ENCODE measurements at regions not wholly inside any gene's neighbourhood (a gene's known extent, or its start where the extent isn't known, plus 50 kb on each side); places are given as distances from the start of the nearest gene placed in this dataset.
"Not testable (repeated sequence)": the region's sequence is repeated elsewhere in the genome, so short reads cannot be mapped to it uniquely, and the experiment has no call there.

- Histone ChIP-seq H3K27me3 (ENCODE audit: control insufficient read depth in 1 of 2, insufficient read depth in 2 of 2, low read length in 2 of 2) (no peaks in the 10 kb centered on the region), H3K36me3 (ENCODE audit: control insufficient read depth in 2 of 2, insufficient read depth in 2 of 2, low read length in 1 of 2) (no peaks in the 10 kb centered on the region), H3K4me1 (ENCODE audit: control insufficient read depth in 2 of 2, insufficient read depth in 2 of 2, low read length in 1 of 2) (no peaks in the 10 kb centered on the region), H3K9me3 (ENCODE audit: control insufficient read depth in 2 of 2, insufficient read depth in 1 of 2, low read depth in 1 of 2, low read length in 1 of 2) (peaks cover 0 to 2% of the 10 kb centered on the region in 2 donors), H3K27ac (ENCODE audit: low read depth in 2 of 2, low read length in 1 of 2) (no peak overlapping the region), H3K4me3 (ENCODE audit: low read depth in 1 of 2, low read length in 2 of 2) (no peak overlapping the region)
- WGBS, 2 donors: 37 to 41% methylated on average over 7 of the region's 7 CpGs
Observed at GRCh38 chr10:128178302-128178958, 52.2 kb upstream of the MKI67 start.

GRCh38 chr10:128180843-128181242 is 54.6 kb upstream of the MKI67 start:
- Histone ChIP-seq H3K9me3 (ENCODE audit: control insufficient read depth in 2 of 2, insufficient read depth in 1 of 2, low read depth in 1 of 2, low read length in 1 of 2) (no peaks in the 10 kb centered on the region), H3K27ac (ENCODE audit: low read depth in 2 of 2, low read length in 1 of 2) (no peak overlapping the region), H3K27me3 (ENCODE audit: control insufficient read depth in 1 of 2, insufficient read depth in 2 of 2, low read length in 2 of 2) (no peaks in the 10 kb centered on the region), H3K36me3 (ENCODE audit: control insufficient read depth in 2 of 2, insufficient read depth in 2 of 2, low read length in 1 of 2) (no peaks in the 10 kb centered on the region), H3K4me3 (ENCODE audit: low read depth in 1 of 2, low read length in 2 of 2) (no peak overlapping the region), H3K4me1 (ENCODE audit: control insufficient read depth in 2 of 2, insufficient read depth in 2 of 2, low read length in 1 of 2) (no peaks in the 10 kb centered on the region)
- 57 to 59% methylated on average over 8 of the region's 8 CpGs for WGBS, 2 donors

- WGBS, 2 donors: 51 to 55% methylated on average over 1 of the region's 1 CpG
- Histone ChIP-seq H3K4me1 (ENCODE audit: control insufficient read depth in 2 of 2, insufficient read depth in 2 of 2, low read length in 1 of 2) (no peaks in the 10 kb centered on the region), H3K36me3 (ENCODE audit: control insufficient read depth in 2 of 2, insufficient read depth in 2 of 2, low read length in 1 of 2) (no peaks in the 10 kb centered on the region), H3K27me3 (ENCODE audit: control insufficient read depth in 1 of 2, insufficient read depth in 2 of 2, low read length in 2 of 2) (no peaks in the 10 kb centered on the region), H3K9me3 (ENCODE audit: control insufficient read depth in 2 of 2, insufficient read depth in 1 of 2, low read depth in 1 of 2, low read length in 1 of 2) (no peaks in the 10 kb centered on the region), H3K27ac (ENCODE audit: low read depth in 2 of 2, low read length in 1 of 2) (no peak overlapping the region), H3K4me3 (ENCODE audit: low read depth in 1 of 2, low read length in 2 of 2) (no peak overlapping the region)
Observed at GRCh38 chr10:128185627-128186026, 59.4 kb upstream of the MKI67 start.

GRCh38 chr10:128186959-128187787 is 61.0 kb upstream of the MKI67 start:
- Histone ChIP-seq H3K4me3 (ENCODE audit: low read depth in 1 of 2, low read length in 2 of 2) (no peak overlapping the region), H3K36me3 (ENCODE audit: control insufficient read depth in 2 of 2, insufficient read depth in 2 of 2, low read length in 1 of 2) (no peaks in the 10 kb centered on the region), H3K27me3 (ENCODE audit: control insufficient read depth in 1 of 2, insufficient read depth in 2 of 2, low read length in 2 of 2) (no peaks in the 10 kb centered on the region), H3K4me1 (ENCODE audit: control insufficient read depth in 2 of 2, insufficient read depth in 2 of 2, low read length in 1 of 2) (no peaks in the 10 kb centered on the region), H3K27ac (ENCODE audit: low read depth in 2 of 2, low read length in 1 of 2) (no peak overlapping the region), H3K9me3 (ENCODE audit: control insufficient read depth in 2 of 2, insufficient read depth in 1 of 2, low read depth in 1 of 2, low read length in 1 of 2) (no peaks in the 10 kb centered on the region)
- 46 to 52% methylated on average over 17 of the region's 17 CpGs for WGBS, 2 donors

- WGBS, 2 donors: 47 to 49% methylated on average over 4 of the region's 4 CpGs
- no peak overlapping the region for H3K4me3 ChIP-seq (ENCODE audit: low read depth in 1 of 2, low read length in 2 of 2)
Observed at GRCh38 chr10:128187788-128188185, 61.6 kb upstream of the MKI67 start.

GRCh38 chr10:128189176-128189575 is 63.0 kb upstream of the MKI67 start:
- Histone ChIP-seq H3K4me3 (ENCODE audit: low read depth in 1 of 2, low read length in 2 of 2) (no peak overlapping the region), H3K36me3 (ENCODE audit: control insufficient read depth in 2 of 2, insufficient read depth in 2 of 2, low read length in 1 of 2) (no peaks in the 10 kb centered on the region), H3K9me3 (ENCODE audit: control insufficient read depth in 2 of 2, insufficient read depth in 1 of 2, low read depth in 1 of 2, low read length in 1 of 2) (no peaks in the 10 kb centered on the region), H3K27ac (ENCODE audit: low read depth in 2 of 2, low read length in 1 of 2) (no peak overlapping the region), H3K4me1 (ENCODE audit: control insufficient read depth in 2 of 2, insufficient read depth in 2 of 2, low read length in 1 of 2) (no peaks in the 10 kb centered on the region), H3K27me3 (ENCODE audit: control insufficient read depth in 1 of 2, insufficient read depth in 2 of 2, low read length in 2 of 2) (no peaks in the 10 kb centered on the region)
- WGBS, 2 donors: 81 to 88% methylated on average over 4 of the region's 4 CpGs

More at GRCh38 chr10:128187788-128188185, 61.6 kb upstream of the MKI67 start:
- no peaks in the 10 kb centered on the region for H3K4me1 ChIP-seq (ENCODE audit: control insufficient read depth in 2 of 2, insufficient read depth in 2 of 2, low read length in 1 of 2)
- H3K27ac ChIP-seq (ENCODE audit: low read depth in 2 of 2, low read length in 1 of 2): no peak overlapping the region
- H3K27me3 ChIP-seq (ENCODE audit: control insufficient read depth in 1 of 2, insufficient read depth in 2 of 2, low read length in 2 of 2): no peaks in the 10 kb centered on the region
- no peaks in the 10 kb centered on the region for H3K36me3 ChIP-seq (ENCODE audit: control insufficient read depth in 2 of 2, insufficient read depth in 2 of 2, low read length in 1 of 2)
- no peaks in the 10 kb centered on the region for H3K9me3 ChIP-seq (ENCODE audit: control insufficient read depth in 2 of 2, insufficient read depth in 1 of 2, low read depth in 1 of 2, low read length in 1 of 2)

GRCh38 chr10:128191847-128192246 is 65.6 kb upstream of the MKI67 start:
- peaks cover 0 to 4% of the 10 kb centered on the region in 2 donors for H3K4me1 ChIP-seq (ENCODE audit: control insufficient read depth in 2 of 2, insufficient read depth in 2 of 2, low read length in 1 of 2)
- H3K36me3 ChIP-seq (ENCODE audit: control insufficient read depth in 2 of 2, insufficient read depth in 2 of 2, low read length in 1 of 2): no peaks in the 10 kb centered on the region

GRCh38 chr10:128201826-128202225 is 75.6 kb upstream of the MKI67 start:
- not testable (repeated sequence) for H3K27me3 ChIP-seq (ENCODE audit: control insufficient read depth in 1 of 2, insufficient read depth in 2 of 2, low read length in 2 of 2); H3K4me3 ChIP-seq (ENCODE audit: low read depth in 1 of 2, low read length in 2 of 2); H3K27ac ChIP-seq (ENCODE audit: low read depth in 2 of 2, low read length in 1 of 2); H3K9me3 ChIP-seq (ENCODE audit: control insufficient read depth in 2 of 2, insufficient read depth in 1 of 2, low read depth in 1 of 2, low read length in 1 of 2); H3K36me3 ChIP-seq (ENCODE audit: control insufficient read depth in 2 of 2, insufficient read depth in 2 of 2, low read length in 1 of 2); H3K4me1 ChIP-seq (ENCODE audit: control insufficient read depth in 2 of 2, insufficient read depth in 2 of 2, low read length in 1 of 2)
- WGBS, 2 donors: 93 to 98% methylated on average over 2 of the region's 2 CpGs

More at GRCh38 chr10:128191847-128192246, 65.6 kb upstream of the MKI67 start:
- Histone ChIP-seq H3K4me3 (ENCODE audit: low read depth in 1 of 2, low read length in 2 of 2) (no peak overlapping the region), H3K27ac (ENCODE audit: low read depth in 2 of 2, low read length in 1 of 2) (no peak overlapping the region), H3K27me3 (ENCODE audit: control insufficient read depth in 1 of 2, insufficient read depth in 2 of 2, low read length in 2 of 2) (no peaks in the 10 kb centered on the region), H3K9me3 (ENCODE audit: control insufficient read depth in 2 of 2, insufficient read depth in 1 of 2, low read depth in 1 of 2, low read length in 1 of 2) (peaks cover 0 to 3% of the 10 kb centered on the region in 2 donors)
- 64 to 69% methylated on average over 5 of the region's 5 CpGs for WGBS, 2 donors

- no peak overlapping the region for H3K27ac ChIP-seq (ENCODE audit: low read depth in 2 of 2, low read length in 1 of 2)
- no peak overlapping the region for H3K4me3 ChIP-seq (ENCODE audit: low read depth in 1 of 2, low read length in 2 of 2)
- no peaks in the 10 kb centered on the region for H3K36me3 ChIP-seq (ENCODE audit: control insufficient read depth in 2 of 2, insufficient read depth in 2 of 2, low read length in 1 of 2)
- H3K9me3 ChIP-seq (ENCODE audit: control insufficient read depth in 2 of 2, insufficient read depth in 1 of 2, low read depth in 1 of 2, low read length in 1 of 2): no peaks in the 10 kb centered on the region
- no peaks in the 10 kb centered on the region for H3K4me1 ChIP-seq (ENCODE audit: control insufficient read depth in 2 of 2, insufficient read depth in 2 of 2, low read length in 1 of 2)
- no peaks in the 10 kb centered on the region for H3K27me3 ChIP-seq (ENCODE audit: control insufficient read depth in 1 of 2, insufficient read depth in 2 of 2, low read length in 2 of 2)
Observed at GRCh38 chr10:128203028-128203427, 76.8 kb upstream of the MKI67 start.

- not testable (repeated sequence) for H3K4me1 ChIP-seq (ENCODE audit: control insufficient read depth in 2 of 2, insufficient read depth in 2 of 2, low read length in 1 of 2); H3K36me3 ChIP-seq (ENCODE audit: control insufficient read depth in 2 of 2, insufficient read depth in 2 of 2, low read length in 1 of 2); H3K4me3 ChIP-seq (ENCODE audit: low read depth in 1 of 2, low read length in 2 of 2); H3K27ac ChIP-seq (ENCODE audit: low read depth in 2 of 2, low read length in 1 of 2); H3K27me3 ChIP-seq (ENCODE audit: control insufficient read depth in 1 of 2, insufficient read depth in 2 of 2, low read length in 2 of 2); H3K9me3 ChIP-seq (ENCODE audit: control insufficient read depth in 2 of 2, insufficient read depth in 1 of 2, low read depth in 1 of 2, low read length in 1 of 2)
- 65 to 80% methylated on average over 3 of the region's 3 CpGs for WGBS, 2 donors
Observed at GRCh38 chr10:128205591-128205990, 79.4 kb upstream of the MKI67 start.
